C4-2B (cell line): ENCODE measurements at regions not wholly inside any gene's neighbourhood (a gene's known extent, or its start where the extent isn't known, plus 50 kb on each side); places are given as distances from the start of the nearest gene placed in this dataset.

Experiments used
- H3K27ac ChIP-seq: fragments of 450-650 bp; 2 replicates; pipeline ENCODE4 v1.5.1; 2017
- ZFX ChIP-seq: fragments of 450-650 bp; IDR thresholded peaks from 2 replicates; pipeline ENCODE4 v1.6.1; 2017
- TF ChIP-seq, protein P1 (sequence below): fragments of 450-650 bp; conservative IDR thresholded peaks from 2 replicates; pipeline ENCODE4 v1.5.1; 2017; ENCODE audit warnings: mild to moderate bottlenecking

DNA sequence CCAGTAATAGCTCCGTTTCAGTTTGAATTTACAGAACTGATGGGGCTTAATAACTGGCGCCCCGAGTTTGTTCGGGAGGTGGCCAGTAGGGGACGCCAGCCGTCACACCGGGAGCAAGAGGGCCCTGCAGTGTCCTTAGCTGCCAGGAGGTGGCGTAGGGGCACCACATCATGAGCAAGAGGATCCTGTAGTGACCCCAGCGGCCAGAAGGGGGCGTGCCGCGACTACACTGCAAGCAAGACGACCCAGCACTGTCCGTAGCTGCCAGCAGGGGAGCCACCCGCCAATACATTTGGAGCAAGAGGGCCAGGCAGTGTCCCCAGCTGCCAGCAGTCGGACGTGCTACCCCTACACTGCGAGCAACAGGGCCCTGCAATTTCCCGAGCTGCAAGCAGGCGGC is 663.7 kb upstream of the B3GAT1 start:
- TF ChIP-seq, protein P1, sequence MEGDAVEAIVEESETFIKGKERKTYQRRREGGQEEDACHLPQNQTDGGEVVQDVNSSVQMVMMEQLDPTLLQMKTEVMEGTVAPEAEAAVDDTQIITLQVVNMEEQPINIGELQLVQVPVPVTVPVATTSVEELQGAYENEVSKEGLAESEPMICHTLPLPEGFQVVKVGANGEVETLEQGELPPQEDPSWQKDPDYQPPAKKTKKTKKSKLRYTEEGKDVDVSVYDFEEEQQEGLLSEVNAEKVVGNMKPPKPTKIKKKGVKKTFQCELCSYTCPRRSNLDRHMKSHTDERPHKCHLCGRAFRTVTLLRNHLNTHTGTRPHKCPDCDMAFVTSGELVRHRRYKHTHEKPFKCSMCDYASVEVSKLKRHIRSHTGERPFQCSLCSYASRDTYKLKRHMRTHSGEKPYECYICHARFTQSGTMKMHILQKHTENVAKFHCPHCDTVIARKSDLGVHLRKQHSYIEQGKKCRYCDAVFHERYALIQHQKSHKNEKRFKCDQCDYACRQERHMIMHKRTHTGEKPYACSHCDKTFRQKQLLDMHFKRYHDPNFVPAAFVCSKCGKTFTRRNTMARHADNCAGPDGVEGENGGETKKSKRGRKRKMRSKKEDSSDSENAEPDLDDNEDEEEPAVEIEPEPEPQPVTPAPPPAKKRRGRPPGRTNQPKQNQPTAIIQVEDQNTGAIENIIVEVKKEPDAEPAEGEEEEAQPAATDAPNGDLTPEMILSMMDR, result peak; percentile 97
- no peak for TF ChIP-seq ZFX
- no peak overlapping the region for H3K27ac ChIP-seq

DNA sequence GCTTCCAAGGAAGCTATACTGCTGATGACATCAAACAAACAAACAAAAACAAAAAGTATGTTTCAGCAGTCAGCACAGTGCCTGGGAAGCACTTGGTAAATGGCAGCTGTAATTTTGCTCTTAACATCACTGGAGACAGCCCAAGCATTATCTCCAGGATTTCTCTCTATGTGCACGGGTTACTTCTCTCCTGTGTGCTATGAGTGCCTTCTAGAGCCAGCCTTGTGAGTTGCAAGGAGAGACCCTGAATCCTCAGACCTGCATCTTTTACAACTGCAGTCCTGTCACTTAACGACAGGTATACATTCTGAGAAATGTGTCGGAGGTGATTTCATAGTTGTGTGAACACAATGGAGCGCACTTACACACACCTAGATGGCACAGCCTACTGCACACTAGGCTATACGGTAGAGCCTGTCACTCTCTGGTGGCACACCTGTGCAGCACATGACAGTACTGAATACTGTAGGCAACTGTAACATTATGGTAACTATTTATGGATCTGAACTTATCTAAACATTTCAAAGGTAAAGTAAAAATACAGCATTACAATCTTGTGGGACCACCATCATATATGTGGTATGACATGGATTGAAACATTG is 662.5 kb upstream of the B3GAT1 start:
- no peak for TF ChIP-seq ZFX
- TF ChIP-seq, protein P1, result no peak
- H3K27ac ChIP-seq, result no peak overlapping the region

DNA sequence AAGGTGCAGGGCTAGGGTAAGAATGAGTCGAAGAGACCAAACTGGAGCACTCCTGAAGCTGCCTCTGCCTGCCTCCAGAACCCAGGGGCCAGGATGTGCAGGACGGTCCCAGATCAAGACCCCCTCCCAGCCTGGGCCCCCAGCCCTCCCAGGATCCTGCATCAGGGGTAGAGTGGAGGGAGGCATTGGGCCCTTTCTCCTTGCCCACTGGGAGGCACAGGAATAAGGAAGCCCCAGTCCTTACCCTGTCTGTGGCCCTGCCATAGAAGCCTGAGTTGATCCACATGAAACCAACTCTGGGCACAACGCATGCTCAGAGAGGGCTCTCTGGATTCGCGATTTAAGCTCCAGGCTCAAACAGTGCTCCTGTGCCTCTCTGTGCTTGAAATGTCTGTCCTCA is 661.8 kb upstream of the B3GAT1 start:
- TF ChIP-seq, protein P1, result no peak
- TF ChIP-seq ZFX, result no peak
- no peak overlapping the region for H3K27ac ChIP-seq

DNA sequence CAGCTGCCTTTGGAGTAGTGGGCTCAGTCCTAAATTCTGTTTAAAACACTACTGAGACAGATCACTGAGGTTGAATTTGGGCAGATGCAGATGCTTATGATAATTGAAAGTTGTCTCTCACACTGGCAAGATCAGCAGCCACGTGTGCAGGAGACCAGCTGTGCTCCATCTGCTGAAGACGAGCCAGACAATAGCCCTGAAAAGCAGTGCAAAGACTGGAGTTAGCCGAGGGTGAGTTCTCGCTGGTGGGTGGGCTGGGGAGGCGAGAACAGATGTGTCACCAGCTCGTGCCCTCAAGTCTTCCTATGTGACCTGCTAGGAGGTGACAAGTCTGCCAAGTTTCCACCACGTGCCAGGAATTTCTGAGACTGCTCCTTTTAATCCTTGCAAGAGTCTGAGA is 661.3 kb upstream of the B3GAT1 start:
- H3K27ac ChIP-seq, result no peak overlapping the region
- TF ChIP-seq, protein P1, result no peak
- no peak for TF ChIP-seq ZFX

DNA sequence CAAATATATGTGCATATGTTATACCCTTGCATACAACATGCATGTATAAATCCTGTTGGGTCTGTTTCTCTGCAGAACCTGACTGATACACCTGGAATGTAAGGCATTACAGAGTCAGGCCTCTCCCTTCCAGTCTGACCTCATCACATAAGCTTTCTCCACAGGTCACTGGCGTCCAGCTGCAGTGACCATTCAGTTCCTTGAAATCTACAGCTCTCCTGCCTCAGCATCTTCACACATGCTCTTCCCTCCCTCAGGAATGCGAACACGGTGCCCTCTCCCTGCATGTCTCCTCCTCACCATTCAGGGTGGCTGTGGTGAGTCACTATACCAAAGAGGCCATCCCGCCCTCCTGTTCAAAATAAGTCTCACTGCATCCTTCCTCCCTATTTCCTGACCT is 657.8 kb upstream of the B3GAT1 start:
- H3K27ac ChIP-seq, result no peak overlapping the region
- TF ChIP-seq ZFX, result no peak
- TF ChIP-seq, protein P1, result no peak

DNA sequence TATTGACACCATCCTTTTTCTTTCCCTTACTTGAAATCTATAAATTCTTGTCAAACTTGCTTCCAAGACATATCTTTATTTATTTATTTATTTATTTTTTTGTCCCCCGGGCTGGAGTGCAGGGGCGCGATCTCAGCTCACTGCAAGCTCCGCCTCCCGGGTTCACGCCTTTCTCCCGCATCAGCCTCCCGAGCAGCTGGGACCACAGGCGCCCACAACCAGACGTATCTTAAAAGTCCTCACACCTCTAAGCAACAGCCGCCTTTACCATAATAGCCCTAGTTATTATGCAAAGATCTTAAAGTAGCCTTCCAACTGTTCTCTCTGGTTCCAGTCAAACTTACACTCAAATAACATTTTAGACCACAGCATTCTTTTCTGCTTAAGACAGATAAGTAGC is 657.0 kb upstream of the B3GAT1 start:
- H3K27ac ChIP-seq, result no peak overlapping the region
- TF ChIP-seq, protein P1, result no peak
- no peak for TF ChIP-seq ZFX

DNA sequence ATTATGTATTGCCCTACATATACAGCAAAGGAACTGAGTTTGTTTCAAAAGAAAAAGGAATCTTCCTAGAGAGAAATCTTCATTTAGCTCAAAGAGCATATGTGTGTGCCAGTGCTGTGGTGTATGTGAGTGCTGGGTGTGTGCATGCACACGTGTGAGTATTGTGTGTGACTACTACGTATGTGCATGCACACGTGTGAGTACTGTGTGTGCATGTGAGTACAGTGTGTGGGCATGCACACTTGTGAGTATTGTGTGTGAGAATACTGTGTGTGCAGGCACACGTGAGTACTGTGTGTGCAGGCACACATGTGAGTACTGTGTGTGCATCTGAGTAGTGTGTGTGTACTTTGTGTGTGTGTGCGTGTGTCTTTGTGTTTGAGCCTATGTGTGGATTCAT is 651.0 kb upstream of the B3GAT1 start:
- H3K27ac ChIP-seq, result no peak overlapping the region
- TF ChIP-seq, protein P1, result no peak
- no peak; the same call in 1 of the 2 replicates for TF ChIP-seq ZFX
